LoVo (cell line): ENCODE measurements at regions not wholly inside any gene's neighbourhood (a gene's known extent, or its start where the extent isn't known, plus 50 kb on each side); places are given as distances from the start of the nearest gene placed in this dataset.

ENCODE experiments used
- DNase-seq: peaks from one replicate; pipeline ENCODE4 v3.0.0-alpha.2; 2016; ENCODE audit warnings: low spot score

DNA sequence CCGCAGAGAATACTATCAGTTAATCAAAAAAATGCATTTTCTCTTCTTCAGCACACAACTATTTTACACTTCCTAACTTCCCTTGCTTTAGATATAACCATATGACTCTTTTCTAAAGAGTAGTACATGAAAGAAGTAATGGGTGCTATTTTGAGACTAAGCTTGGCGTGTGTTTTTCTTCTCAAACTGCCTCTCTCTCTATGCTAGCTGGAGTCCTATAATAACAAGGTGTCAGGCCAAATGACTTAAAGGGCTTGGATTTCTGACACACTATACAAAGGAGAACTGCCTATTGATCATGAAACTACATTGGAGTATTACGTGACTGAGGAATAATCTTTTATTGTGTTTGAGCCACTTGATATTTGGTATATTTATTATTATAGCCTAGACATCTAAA lies 1330.1 kb upstream of the SPRY2 start:
- no peak for DNase-seq

DNA sequence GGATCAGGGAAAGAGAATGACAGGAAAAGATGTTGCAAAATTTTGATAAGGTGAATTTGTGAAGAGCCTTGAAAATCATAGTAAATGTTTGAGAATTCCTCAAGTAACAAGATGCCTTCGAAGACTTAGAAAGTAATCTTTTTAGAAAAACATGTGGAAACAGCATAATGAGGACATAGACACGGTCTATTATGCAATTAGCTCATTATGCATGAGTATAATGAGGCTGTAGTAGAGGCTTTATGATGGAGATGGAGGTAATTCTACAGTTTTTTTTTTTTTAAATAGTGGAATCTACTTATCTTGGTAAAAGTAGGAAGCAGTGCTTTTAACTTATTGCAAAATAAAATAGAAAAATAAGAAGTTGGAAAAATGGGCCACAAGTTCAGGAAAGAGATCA lies 1329.1 kb upstream of the SPRY2 start:
- DNase-seq, result no peak

DNA sequence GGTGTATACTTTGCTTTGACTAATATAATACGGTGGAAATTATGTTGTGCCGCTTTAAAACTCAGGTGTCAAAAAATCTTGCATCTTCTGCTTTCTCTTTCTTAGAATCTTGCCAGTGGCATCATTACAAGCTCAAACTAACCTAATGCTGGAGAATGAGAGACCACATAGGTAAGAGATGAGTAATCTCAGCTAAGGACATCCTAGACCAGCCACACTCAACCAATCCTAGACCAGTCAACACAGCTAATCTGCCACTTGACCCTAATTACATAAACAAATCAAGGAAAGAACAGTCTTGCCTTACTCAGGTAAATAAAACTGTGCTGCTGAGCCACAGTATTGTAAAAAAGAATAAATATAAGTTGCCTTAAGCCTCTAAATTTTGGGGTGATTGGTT lies 1323.9 kb upstream of the SPRY2 start:
- no peak for DNase-seq

- no peak for DNase-seq
Observed at GRCh38 chr13:81659984-81660383, 1319.1 kb upstream of the SPRY2 start.

- no peak for DNase-seq
Observed at GRCh38 chr13:81658598-81659370, 1317.9 kb upstream of the SPRY2 start.

GRCh38 chr13:81639984-81640582 lies 1299.2 kb upstream of the SPRY2 start:
- DNase-seq, result peak; percentile 5

GRCh38 chr13:81637457-81637856 lies 1296.5 kb upstream of the SPRY2 start:
- no peak for DNase-seq

DNA sequence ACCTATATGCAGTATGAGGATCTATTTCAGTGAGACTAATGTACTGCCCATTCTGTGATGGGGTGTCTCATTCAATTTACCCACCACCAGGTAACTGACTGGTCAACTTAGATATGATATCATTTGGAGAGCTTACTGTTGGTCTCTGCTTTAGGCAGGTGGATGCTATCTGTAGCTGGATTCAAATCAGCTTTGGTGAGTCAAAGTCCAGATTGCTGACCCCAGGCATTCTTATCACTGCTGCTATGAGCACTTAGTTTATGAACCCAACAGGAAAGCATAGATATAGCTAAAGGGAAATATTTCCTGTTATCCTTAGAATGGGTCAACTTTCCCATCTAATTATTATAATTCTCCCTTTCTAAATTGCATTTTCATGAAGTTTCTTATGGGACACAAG lies 1295.2 kb upstream of the SPRY2 start:
- no peak for DNase-seq

- no peak for DNase-seq
Observed at GRCh38 chr13:81615031-81615430, 1274.1 kb upstream of the SPRY2 start.

DNA sequence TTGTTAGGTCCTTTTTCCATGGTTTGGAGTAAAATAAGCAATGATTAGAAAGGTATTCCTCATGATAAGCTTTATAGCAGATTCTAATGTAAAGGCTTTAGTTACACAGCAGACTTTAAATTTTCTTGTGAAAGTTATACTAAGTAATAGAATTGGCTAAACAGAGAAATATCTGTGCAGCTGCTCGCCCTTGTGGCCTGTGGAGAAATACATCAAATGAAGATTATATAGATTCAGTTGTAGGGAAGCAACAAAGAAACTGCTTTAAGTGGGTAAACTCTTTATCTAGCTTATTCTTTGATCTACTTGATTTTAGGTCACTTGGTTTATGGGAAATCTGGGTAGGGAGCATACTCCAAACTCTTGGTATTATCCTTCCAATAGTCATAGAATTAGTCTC lies 1269.7 kb upstream of the SPRY2 start:
- no peak for DNase-seq

- no peak for DNase-seq
Observed at GRCh38 chr13:81609335-81609734, 1268.4 kb upstream of the SPRY2 start.

GRCh38 chr13:81606074-81606473 lies 1265.1 kb upstream of the SPRY2 start:
- no peak for DNase-seq

DNA sequence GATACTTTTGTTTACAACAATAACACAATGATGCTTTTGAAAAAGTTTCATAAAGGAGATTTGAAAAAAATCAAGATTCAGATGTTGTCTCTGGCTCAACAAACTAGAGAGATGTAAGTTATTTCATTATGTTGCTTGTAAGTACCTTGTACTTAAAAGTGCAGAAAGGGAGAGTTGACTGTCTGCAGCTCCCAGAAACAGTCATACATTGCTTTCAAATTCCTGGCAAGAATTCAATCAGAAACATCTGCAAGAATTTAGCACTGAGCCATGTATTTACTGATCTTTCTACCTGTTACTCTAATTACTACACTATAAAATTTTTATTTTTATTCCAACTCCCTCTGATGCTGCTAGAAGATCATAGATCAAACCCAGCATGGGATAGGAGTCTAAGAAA lies 1261.3 kb upstream of the SPRY2 start:
- no peak for DNase-seq

DNA sequence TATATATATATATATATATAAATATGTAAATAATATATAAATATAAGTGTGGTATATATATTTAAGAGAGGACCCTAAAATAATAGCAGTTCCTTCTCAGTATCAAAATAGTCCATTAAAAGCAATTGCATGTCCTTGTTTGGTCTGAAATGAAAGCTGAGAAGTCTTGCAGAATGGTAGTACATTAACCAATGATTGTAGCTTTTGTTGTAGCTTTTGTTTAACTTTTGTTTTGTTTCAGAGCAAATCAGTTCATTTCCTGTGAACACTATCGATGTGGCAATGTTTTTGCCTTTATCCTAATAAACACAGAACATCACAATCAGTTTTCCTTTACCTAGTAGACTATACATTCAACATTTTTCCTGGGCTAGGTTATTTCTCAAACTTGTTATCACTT lies 1256.2 kb upstream of the SPRY2 start:
- DNase-seq, result no peak

DNA sequence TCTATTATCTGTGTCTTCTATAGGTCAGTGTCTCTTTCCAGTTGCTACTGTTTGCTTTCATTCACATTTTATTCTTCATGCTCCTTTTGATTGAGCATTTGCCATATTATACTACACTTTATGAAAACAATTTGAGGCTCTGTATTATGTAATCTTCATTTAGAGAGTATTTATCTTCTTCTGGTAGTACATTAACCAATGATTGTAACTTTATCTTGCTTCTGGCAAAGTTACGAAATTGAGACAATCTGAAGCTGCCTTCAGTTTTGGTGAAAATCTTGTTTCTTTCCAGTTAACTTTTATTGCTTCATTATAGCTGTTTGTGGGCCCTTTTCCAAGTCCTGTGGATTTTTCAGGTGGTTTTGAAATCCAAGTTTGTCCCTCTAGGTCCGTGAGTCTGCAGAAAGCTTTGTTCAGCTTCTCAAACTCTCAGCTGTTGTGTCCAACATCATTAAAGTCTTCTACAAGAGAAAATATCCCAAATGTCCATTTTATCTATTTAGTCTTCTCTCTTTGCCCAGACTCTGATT lies 1255.4 kb upstream of the SPRY2 start:
- no peak for DNase-seq

GRCh38 chr13:81591528-81592220 lies 1250.7 kb upstream of the SPRY2 start:
- no peak for DNase-seq

DNA sequence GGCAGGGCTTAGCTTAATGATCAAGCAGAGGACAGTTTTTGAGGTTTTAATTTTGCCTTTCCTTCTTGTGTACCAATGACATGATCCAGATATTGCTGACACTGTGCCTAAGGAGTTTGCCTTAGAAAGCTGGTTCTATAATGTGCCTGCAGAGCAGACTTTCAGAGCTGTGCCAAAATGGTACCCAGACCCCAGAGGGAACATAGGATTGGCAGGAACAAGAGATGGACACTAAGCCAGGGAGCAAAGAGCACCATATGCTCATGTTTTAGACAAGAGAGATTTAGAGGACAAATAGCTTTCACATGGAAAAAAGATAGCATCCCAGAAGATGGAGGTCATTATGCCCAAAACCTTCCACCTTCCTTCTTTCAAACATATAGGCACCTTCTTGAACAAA lies 1241.5 kb upstream of the SPRY2 start:
- no peak for DNase-seq

DNA sequence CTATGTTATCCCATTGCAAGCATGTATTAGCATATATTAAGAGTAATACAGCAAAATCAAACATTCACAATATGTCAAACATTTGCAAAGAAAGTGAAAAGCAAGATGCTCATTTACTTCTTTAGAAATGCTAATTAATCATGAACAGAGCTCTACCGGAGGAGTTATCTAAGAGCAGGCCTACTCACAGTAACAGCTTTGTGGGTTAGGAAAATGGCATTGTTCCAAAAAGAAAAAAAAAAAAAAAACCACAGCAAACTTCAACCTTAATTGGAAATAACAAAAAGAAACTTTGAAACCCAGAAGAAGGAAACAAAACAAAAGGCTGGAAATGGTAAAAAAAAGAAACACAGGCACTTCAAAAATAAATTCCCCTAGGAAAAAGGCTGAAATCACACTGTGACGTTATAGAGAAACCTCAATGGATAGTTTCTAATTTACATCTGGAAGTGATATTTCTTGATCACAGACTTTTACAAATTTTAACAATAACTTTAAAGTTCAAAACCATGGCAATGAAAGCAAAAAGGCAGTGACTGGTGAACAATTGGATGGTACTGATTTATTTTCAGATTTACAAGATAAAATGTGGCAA lies 1236.8 kb upstream of the SPRY2 start:
- DNase-seq, result no peak

DNA sequence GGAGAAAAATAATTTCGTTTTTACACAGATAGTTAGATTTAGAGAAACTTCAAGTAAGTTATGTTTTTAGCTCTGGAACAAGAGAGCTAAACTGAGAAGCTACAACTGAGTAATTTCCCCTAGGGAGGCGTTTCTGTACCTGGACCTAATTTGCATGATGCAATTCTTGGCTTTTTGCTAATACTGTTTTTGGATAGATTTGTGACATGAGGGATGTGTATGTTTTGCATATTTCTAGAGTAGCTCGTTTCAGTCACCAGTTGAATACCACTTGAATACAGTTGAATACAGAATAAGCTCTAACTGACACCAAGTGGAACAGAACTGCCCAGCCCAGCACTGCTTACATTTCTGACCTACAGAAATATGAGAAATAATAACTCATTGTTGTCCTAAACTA lies 1227.9 kb upstream of the SPRY2 start:
- no peak for DNase-seq

DNA sequence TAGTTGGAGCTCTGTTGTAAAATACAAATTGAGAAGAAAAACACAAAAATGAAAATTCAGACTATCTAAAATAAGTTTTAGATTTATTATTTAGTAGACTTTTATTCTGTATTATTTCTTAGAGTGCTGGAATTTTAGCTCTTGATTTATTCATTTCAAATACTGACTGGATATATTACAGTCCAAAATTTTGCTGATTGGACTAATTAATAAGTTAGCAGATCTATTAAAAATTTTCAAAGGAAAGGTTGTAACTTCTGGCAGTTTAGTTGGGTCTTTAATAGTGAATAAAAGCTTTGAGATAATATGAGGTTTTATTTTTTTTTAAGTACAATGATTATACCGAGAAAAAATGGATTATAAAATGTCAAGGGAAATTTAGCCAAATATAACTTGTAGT lies 1224.9 kb upstream of the SPRY2 start:
- no peak for DNase-seq

- no peak for DNase-seq
Observed at GRCh38 chr13:81563091-81563490, 1222.2 kb upstream of the SPRY2 start.

DNA sequence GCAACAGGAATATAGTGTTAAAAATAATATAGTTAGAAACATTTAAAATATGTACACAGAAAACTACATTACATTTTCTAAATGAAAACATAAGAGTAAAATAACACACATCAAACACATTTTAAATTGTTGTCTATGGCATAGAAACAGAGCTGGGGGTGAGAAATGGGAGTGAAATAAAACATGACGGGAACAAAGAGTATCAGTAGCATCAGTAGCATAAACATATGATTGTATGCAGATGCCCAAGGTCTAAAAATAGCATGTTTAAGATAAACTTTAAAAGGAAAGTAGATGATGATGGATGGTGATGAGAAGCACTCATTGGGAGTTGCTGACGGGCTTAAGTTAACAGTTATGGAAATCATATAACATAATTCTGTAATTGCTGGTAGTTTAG lies 1221.7 kb upstream of the SPRY2 start:
- DNase-seq, result no peak

- no peak for DNase-seq
Observed at GRCh38 chr13:81551036-81551435, 1210.1 kb upstream of the SPRY2 start.
